K562 (cell line): ENCODE measurements at regions not wholly inside any gene's neighbourhood (a gene's known extent, or its start where the extent isn't known, plus 50 kb on each side); places are given as distances from the start of the nearest gene placed in this dataset.
A peak's percentile ranks its signal among the peaks of the same experiment; 100 is the strongest.

Experiments used
- ATAC-seq: fragments of 200-7000 bp; cut with Tn5 transposase; 3 replicates; pipeline ENCODE4 v1.9.1; 2020; ENCODE audit warnings: moderate library complexity
- BruUV-seq: library from RNA; stranded (reverse); fragments of 400-500 nt; replicated peaks from 2 replicates; lab custom pipeline; 2021; lab: Mats Ljungman, UMichigan
- CTCF ChIA-PET: fragments of 300-600 bp; formaldehyde crosslinking; extraction: SDS; loops from one replicate; lab custom pipeline; 2021; ENCODE audit warnings: low intra/inter-chr PET ratio; lab: Yijun Ruan, JAX
- POLR2A ChIA-PET: fragments of 300-600, 350-650 bp; sonication (Branson Sonifier 250); formaldehyde crosslinking; extraction: SDS; loops from one replicate; lab custom pipeline; 2021; ENCODE audit warnings: antibody characterized with exemption, inconsistent platforms; lab: Yijun Ruan, JAX
- DNase-seq, 4 experiments: peaks; one replicate each; pipeline versions ENCODE4 v3.0.0 to v3.0.0-alpha.2; 2011 to 2018; ENCODE audit warnings: low spot score in 3 of 4, mixed read lengths in 3 of 4; ENCODE audit errors: extremely low read depth in 1 of 4
- FAIRE-seq: peaks from 2 replicates; lab custom pipeline; 2011; peaks lifted over from hg19 to GRCh38; lab: Jason Lieb, UNC
- H2AFZ ChIP-seq: 2 replicates; pipeline ENCODE4 v1.6.0; 2011; ENCODE audit warnings: low read depth, low read length, control low read depth, inconsistent platforms
- H3K27ac ChIP-seq: fragments of 200-600 bp; 3 replicates; pipeline ENCODE4 v1.8.0; 2011; ENCODE audit warnings: low read depth, mild to moderate bottlenecking, control low read depth, inconsistent platforms, low read length, moderate library complexity, mixed read lengths; ENCODE audit errors: extremely low read depth
- H3K27me3 ChIP-seq, 2 experiments: fragments of 300-600 bp in 1 of 2; 2 replicates in 1 of 2; 3 replicates in 1 of 2; pipeline versions ENCODE4 v1.6.0 to v1.8.0; 2011; ENCODE audit warnings: inconsistent platforms in 2 of 2, low read length in 2 of 2, mild to moderate bottlenecking in 1 of 2, mixed read lengths in 1 of 2, moderate library complexity in 1 of 2; ENCODE audit not compliant: control insufficient read depth in 2 of 2, insufficient read depth in 2 of 2
- H3K36me3 ChIP-seq: fragments of 300-600 bp; 3 replicates; pipeline ENCODE4 v1.8.0; 2011; ENCODE audit warnings: mild to moderate bottlenecking, low read length, inconsistent platforms; ENCODE audit not compliant: control insufficient read depth, insufficient read depth
- H3K4me1 ChIP-seq, 2 experiments: fragments of 200-600 bp in 1 of 2; replicated peaks in 1 of 2; 2 replicates in 1 of 2; 3 replicates in 1 of 2; pipeline versions ENCODE4 v1.5.1 to v1.8.0; 2011; ENCODE audit warnings: inconsistent platforms in 2 of 2, low read length in 2 of 2, mild to moderate bottlenecking in 1 of 2, mixed read lengths in 1 of 2, moderate library complexity in 1 of 2; ENCODE audit not compliant: control insufficient read depth in 2 of 2, insufficient read depth in 2 of 2
- H3K4me2 ChIP-seq: 2 replicates; pipeline ENCODE4 v1.6.1; 2011; ENCODE audit warnings: low read length, control low read depth, inconsistent platforms, mixed read lengths; ENCODE audit not compliant: insufficient read depth
- H3K4me3 ChIP-seq: fragments of 200-600 bp; sonication (generic), shearing (Covaris generic); 2 replicates; pipeline ENCODE4 v1.5.1; 2016; ENCODE audit warnings: control low read depth, inconsistent platforms
- H3K79me2 ChIP-seq: fragments of 200-600 bp; 3 replicates; pipeline ENCODE4 v1.8.0; 2011; ENCODE audit warnings: low read length, inconsistent platforms; ENCODE audit not compliant: control insufficient read depth, insufficient read depth
- H3K9ac ChIP-seq, 2 experiments: 2 replicates each; pipeline versions ENCODE4 v1.6.0 to v1.6.1; 2011; ENCODE audit warnings: low read depth in 2 of 2, low read length in 2 of 2, control low read depth in 1 of 2, inconsistent platforms in 1 of 2, mild to moderate bottlenecking in 1 of 2, mixed read lengths in 1 of 2; ENCODE audit not compliant: insufficient read depth in 1 of 2
- H3K9me1 ChIP-seq: one replicate; pipeline ENCODE4 v1.6.0; 2011; ENCODE audit warnings: inconsistent platforms, mild to moderate bottlenecking, low read length, moderate library complexity; ENCODE audit not compliant: control insufficient read depth, insufficient read depth
- H3K9me3 ChIP-seq: replicated peaks from 2 replicates; pipeline ENCODE4 v1.5.1; 2011; ENCODE audit warnings: low read depth, low read length, inconsistent platforms; ENCODE audit not compliant: control insufficient read depth, insufficient read depth
- H4K20me1 ChIP-seq: replicated peaks from 2 replicates; pipeline ENCODE4 v1.6.1; 2011; ENCODE audit warnings: low read length, inconsistent platforms, mixed read lengths; ENCODE audit not compliant: control insufficient read depth, insufficient read depth
- ESRRA ChIP-seq: fragments of 450-650 bp; IDR thresholded peaks from 2 replicates; pipeline ENCODE4 v1.6.1; 2014; ENCODE audit warnings: low read depth, mild to moderate bottlenecking, moderate library complexity, borderline replicate concordance
- FOXK1 ChIP-seq: sonication (generic); formaldehyde crosslinking; IDR thresholded peaks from 2 replicates; pipeline ENCODE4 v1.8.0; 2022; ENCODE audit warnings: missing genetic modification reagents, mild to moderate bottlenecking, borderline replicate concordance
- FOXK2 ChIP-seq, 2 experiments: fragments of 450-650 bp; IDR thresholded peaks in 1 of 2; conservative IDR thresholded peaks in 1 of 2; 2 replicates each; pipeline ENCODE4 v1.6.1; 2016; ENCODE audit warnings: low read depth in 2 of 2, mild to moderate bottlenecking in 1 of 2
- GTF2F1 ChIP-seq: IDR thresholded peaks from 2 replicates; pipeline ENCODE4 v1.6.1; 2011; ENCODE audit warnings: low read depth, low read length, improper control_type of control experiment
- HES1 ChIP-seq: fragments of 450-650 bp; IDR thresholded peaks from 2 replicates; pipeline ENCODE4 v1.6.1; 2016; ENCODE audit warnings: low read depth, mild to moderate bottlenecking, moderate library complexity
- POLR2G ChIP-seq: fragments of 200-400 bp; formaldehyde crosslinking; IDR thresholded peaks from 2 replicates; pipeline ENCODE4 v1.6.1; 2017; ENCODE audit warnings: low read depth, mild to moderate bottlenecking, antibody characterized with exemption, low read length, moderate library complexity
- ZFP1 ChIP-seq: fragments of 450-650 bp; formaldehyde crosslinking; IDR thresholded peaks from 2 replicates; pipeline ENCODE4 v1.4.0; 2020; ENCODE audit warnings: mild to moderate bottlenecking, mixed read lengths
- ZFX ChIP-seq: sonication (generic); formaldehyde crosslinking; IDR thresholded peaks from 2 replicates; pipeline ENCODE4 v1.8.0; 2022; ENCODE audit warnings: mild to moderate bottlenecking, missing genetic modification reagents, moderate library complexity
- ZNF24 ChIP-seq: fragments of 450-650 bp; IDR thresholded peaks from 2 replicates; pipeline ENCODE4 v1.6.1; 2016
- ZNF512 ChIP-seq: IDR thresholded peaks from 2 replicates; pipeline ENCODE4 v1.6.1; 2016; ENCODE audit warnings: missing genetic modification characterization, missing compliant biosample characterization
- WGBS: fragments of 100-300 bp; shearing (Covaris generic); methylation state at CpG from one replicate; pipeline ENCODE4 v1.1.6; 2016; ENCODE audit warnings: low coverage, mixed read lengths; ENCODE audit not compliant: insufficient coverage; ENCODE audit errors: missing lambda C conversion rate; 5-methylcytosine and 5-hydroxymethylcytosine counted together
- in situ Hi-C: fragments of 300-500 bp; cut with MboI; formaldehyde crosslinking; loops from 4 replicates; pipeline ENCODE4 v1.15.0; 2018; ENCODE audit warnings: inconsistent platforms, mixed read lengths
- intact Hi-C: fragments of 100-400 bp; cut with micrococcal nuclease; formaldehyde crosslinking; loops from 2 replicates; pipeline ENCODE4 v1.14.2; 2022

- Histone ChIP-seq H2AFZ (peak overlapping the region; percentile 37), H3K9me3 (no peaks in the 10 kb centered on the region), H3K9me1 (no peaks in the 10 kb centered on the region), H3K9ac (no peak overlapping the region), H3K4me1 (peaks cover 9 to 27% of the 10 kb centered on the region in 2 experiments; a peak in 4 of 5 replicates), H3K27me3 (no peaks in the 10 kb centered on the region)
- ATAC-seq: peak; percentile 17
- DNase-seq: no peak
- POLR2A ChIA-PET: interaction anchor here (0.8 kb wide), 1 partner anchor 9 kb away, joined by 6 read pairs; no protein-coding TSS in a partner anchor
- no TSS peak for BruUV-seq
- FAIRE-seq: no peak
- TF ChIP-seq POLR2G (no peak), GTF2F1 (no peak), FOXK1 (CRISPR knock-in tag) (no peak), HES1 (no peak), ZFX (CRISPR knock-in tag) (no peak), FOXK2 (conservative IDR thresholded peaks at IDR 0.05 in 1 of 2, IDR thresholded peaks at IDR 0.05 in 1 of 2; ENCODE audit: low read depth in 2 of 2) (no peak), ZFP1 (no peak), ESRRA (no peak), ZNF512 (tag) (no peak), ZNF24 (no peak)
- TF ChIP-seq, all 486 proteins: peak for 0
- H3K27ac ChIP-seq: no peak overlapping the region
- 27% methylated on average over 9 of the region's 11 CpGs for WGBS
- in situ Hi-C loops (no loop called here), intact Hi-C loops (no loop called here)
- no peaks in the 10 kb centered on the region for H3K79me2 ChIP-seq
- CTCF ChIA-PET: no interaction called here
- no peaks in the 10 kb centered on the region for H3K36me3 ChIP-seq
- H3K4me2 ChIP-seq: no peak overlapping the region
- H4K20me1 ChIP-seq: no peaks in the 10 kb centered on the region
- no peak overlapping the region for H3K4me3 ChIP-seq
These were observed 100.0 kb downstream of the CDC7 start for GRCh38 chr1:91600431-91601337.
